GM12878 (cell line): ENCODE measurements at regions not wholly inside any gene's neighbourhood (a gene's known extent, or its start where the extent isn't known, plus 50 kb on each side); places are given as distances from the start of the nearest gene placed in this dataset.
"Not testable (repeated sequence)": the region's sequence is repeated elsewhere in the genome, so short reads cannot be mapped to it uniquely, and the experiment has no call there.

Experiments used
- ATAC-seq: fragments of 200-7000 bp; cut with Tn5 transposase; 3 replicates; pipeline ENCODE4 v1.9.1; 2020; ENCODE audit warnings: mild to moderate bottlenecking, moderate library complexity
- BruUV-seq: library from RNA; stranded (reverse); fragments of 400-500 nt; replicated peaks from 2 replicates; lab custom pipeline; 2021; lab: Mats Ljungman, UMichigan
- CTCF ChIA-PET: fragments of 300-600 bp; sonication (Branson Sonifier 250); formaldehyde crosslinking; extraction: SDS; loops from one replicate; lab custom pipeline; 2021; ENCODE audit warnings: inconsistent platforms; lab: Yijun Ruan, JAX
- POLR2A ChIA-PET: fragments of 350-600 bp; formaldehyde crosslinking; extraction: SDS; loops from one replicate; lab custom pipeline; 2021; ENCODE audit warnings: inconsistent platforms; lab: Charles Lee
- RAD21 ChIA-PET: fragments of 300-600 bp; sonication (Branson Sonifier 250); formaldehyde crosslinking; loops from one replicate; lab custom pipeline; 2023; ENCODE audit warnings: antibody characterized with exemption; ENCODE audit not compliant: unreplicated experiment; lab: Charles Lee
- SMC1A ChIA-PET: fragments of 300-600 bp; sonication (Branson Sonifier 250); formaldehyde crosslinking; loops from one replicate; lab custom pipeline; 2023; ENCODE audit not compliant: unreplicated experiment, uncharacterized antibody; lab: Charles Lee
- DNase-seq: peaks from one replicate; pipeline ENCODE4 v3.0.0-alpha.2; 2011; ENCODE audit warnings: low read depth, low spot score
- FAIRE-seq: peaks from 3 replicates; lab custom pipeline; 2011; peaks lifted over from hg19 to GRCh38; lab: Jason Lieb, UNC
- H2AFZ ChIP-seq: 2 replicates; pipeline ENCODE4 v1.6.0; 2011; ENCODE audit warnings: low read depth, low read length, control low read depth; ENCODE audit not compliant: control insufficient read depth
- H3K27ac ChIP-seq: 2 replicates; pipeline ENCODE4 v1.5.1; 2011; ENCODE audit warnings: control low read depth; ENCODE audit not compliant: control insufficient read depth, insufficient read depth
- H3K27me3 ChIP-seq, 2 experiments: replicated peaks in 1 of 2; 2 replicates each; pipeline versions ENCODE4 v1.6.0 to v1.6.1; 2011; ENCODE audit warnings: low read length in 1 of 2; ENCODE audit not compliant: control insufficient read depth in 2 of 2, insufficient read depth in 2 of 2
- H3K36me3 ChIP-seq, 2 experiments: 2 replicates each; pipeline ENCODE4 v1.5.1; 2011; ENCODE audit warnings: low read length in 1 of 2; ENCODE audit not compliant: control insufficient read depth in 2 of 2, insufficient read depth in 2 of 2
- H3K4me1 ChIP-seq: 2 replicates; pipeline ENCODE4 v1.6.1; 2011; ENCODE audit warnings: mild to moderate bottlenecking, low read length, moderate library complexity, mixed read lengths; ENCODE audit not compliant: control insufficient read depth, insufficient read depth
- H3K4me2 ChIP-seq: 2 replicates; pipeline ENCODE4 v1.6.0; 2011; ENCODE audit warnings: control low read depth; ENCODE audit not compliant: control insufficient read depth, insufficient read depth
- H3K4me3 ChIP-seq: fragments of 200-600 bp; sonication (generic); 2 replicates; pipeline ENCODE4 v1.5.1; 2016
- H3K79me2 ChIP-seq: 2 replicates; pipeline ENCODE4 v1.6.0; 2011; ENCODE audit warnings: low read length; ENCODE audit not compliant: control insufficient read depth, insufficient read depth
- H3K9ac ChIP-seq: 2 replicates; pipeline ENCODE4 v1.8.0; 2011; ENCODE audit warnings: low read length, control low read depth, mixed read lengths; ENCODE audit not compliant: control insufficient read depth, insufficient read depth
- H3K9me3 ChIP-seq: replicated peaks from 3 replicates; pipeline ENCODE4 v1.5.1; 2011; ENCODE audit warnings: mild to moderate bottlenecking, low read length; ENCODE audit not compliant: control insufficient read depth, insufficient read depth
- H4K20me1 ChIP-seq: 2 replicates; pipeline ENCODE4 v1.6.0; 2011; ENCODE audit not compliant: control insufficient read depth, insufficient read depth
- ETV6 ChIP-seq, 2 experiments: fragments of 450-650 bp in 1 of 2; IDR thresholded peaks in 1 of 2; conservative IDR thresholded peaks in 1 of 2; 2 replicates each; pipeline ENCODE4 v1.6.1; 2014; ENCODE audit warnings: antibody characterized with exemption in 1 of 2, borderline replicate concordance in 1 of 2, low read depth in 1 of 2, mild to moderate bottlenecking in 1 of 2, moderate library complexity in 1 of 2
- SUPT20H ChIP-seq: IDR thresholded peaks from 2 replicates; pipeline ENCODE4 v1.6.1; 2011; ENCODE audit warnings: low read depth, mild to moderate bottlenecking, low read length, moderate library complexity, borderline replicate concordance; ENCODE audit not compliant: control insufficient read depth
- ZBED1 ChIP-seq: IDR thresholded peaks from 2 replicates; pipeline ENCODE4 v1.6.1; 2016; ENCODE audit warnings: borderline replicate concordance
- WGBS: methylation state at CpG from one replicate; pipeline ENCODE4 v1.1.6; 2016; ENCODE audit warnings: low lambda C conversion rate; ENCODE audit not compliant: insufficient replicate concordance, insufficient coverage; ENCODE audit errors: missing lambda C conversion rate; 5-methylcytosine and 5-hydroxymethylcytosine counted together
- in situ Hi-C: fragments of 300-500 bp; cut with MboI; formaldehyde crosslinking; loops from 9 replicates; pipeline ENCODE4 v1.14.3; 2018; ENCODE audit warnings: mixed read lengths
- intact Hi-C: fragments of 100-400 bp; cut with micrococcal nuclease; formaldehyde crosslinking; loops from one replicate; pipeline ENCODE4 v1.14.2; 2022; ENCODE audit not compliant: unreplicated experiment
- TF ChIP-seq, protein P1 (sequence below): IDR thresholded peaks from 2 replicates; pipeline ENCODE4 v1.6.1; 2011; ENCODE audit warnings: low read depth, low read length, improper control_type of control experiment, borderline replicate concordance
- TF ChIP-seq, protein P2 (sequence below): IDR thresholded peaks from 2 replicates; pipeline ENCODE4 v1.6.1; 2011; ENCODE audit warnings: low read depth, mild to moderate bottlenecking, low read length, moderate library complexity, borderline replicate concordance; ENCODE audit errors: extremely low read depth
- TF ChIP-seq, protein P3 (sequence below): fragments of 450-650 bp; IDR thresholded peaks from 2 replicates; pipeline ENCODE4 v1.6.1; 2017; ENCODE audit warnings: mild to moderate bottlenecking, low read depth, inconsistent platforms; ENCODE audit not compliant: poor library complexity, severe bottlenecking

DNA sequence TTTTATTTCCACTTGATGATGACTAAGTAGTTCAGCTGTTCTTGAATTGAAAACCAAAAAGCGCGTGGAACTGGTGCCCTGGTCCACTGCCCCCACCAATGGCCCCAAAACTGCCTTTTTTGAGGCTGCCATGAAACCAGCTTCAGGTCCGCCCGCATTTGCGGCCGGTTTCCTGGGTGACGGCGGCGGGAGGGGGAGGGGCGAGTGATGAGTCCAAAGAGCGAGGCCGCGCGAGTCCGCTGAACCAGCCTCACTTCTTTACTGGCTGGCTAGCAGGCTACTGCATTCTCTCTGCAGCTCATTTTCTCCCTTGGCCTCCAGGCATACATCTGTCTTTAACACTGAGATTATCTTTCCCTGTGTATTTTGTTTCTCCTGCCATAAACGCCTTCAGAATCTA, 72.9 kb upstream of the FABP2 start:
- SMC1A ChIA-PET: no interaction called here
- DNase-seq (no peak), FAIRE-seq (no peak), ATAC-seq (no peak)
- CTCF ChIA-PET: no interaction called here
- WGBS: 95% methylated on average over 16 of the region's 16 CpGs
- Histone ChIP-seq H3K27me3 (no peaks in the 10 kb centered on the region), H2AFZ (no peak overlapping the region), H3K4me2 (no peak overlapping the region), H3K4me3 (no peak overlapping the region), H3K36me3 (no peaks in the 10 kb centered on the region), H3K27ac (no peak overlapping the region), H4K20me1 (no peaks in the 10 kb centered on the region), H3K79me2 (no peaks in the 10 kb centered on the region), H3K9ac (no peak overlapping the region), H3K9me3 (no peaks in the 10 kb centered on the region), H3K4me1 (no peaks in the 10 kb centered on the region)
- TF ChIP-seq, protein P1, sequence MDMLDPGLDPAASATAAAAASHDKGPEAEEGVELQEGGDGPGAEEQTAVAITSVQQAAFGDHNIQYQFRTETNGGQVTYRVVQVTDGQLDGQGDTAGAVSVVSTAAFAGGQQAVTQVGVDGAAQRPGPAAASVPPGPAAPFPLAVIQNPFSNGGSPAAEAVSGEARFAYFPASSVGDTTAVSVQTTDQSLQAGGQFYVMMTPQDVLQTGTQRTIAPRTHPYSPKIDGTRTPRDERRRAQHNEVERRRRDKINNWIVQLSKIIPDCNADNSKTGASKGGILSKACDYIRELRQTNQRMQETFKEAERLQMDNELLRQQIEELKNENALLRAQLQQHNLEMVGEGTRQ: no peak
- TF ChIP-seq SUPT20H (no peak), ZBED1 (no peak), ETV6 (conservative IDR thresholded peaks at IDR 0.05 in 1 of 2, IDR thresholded peaks at IDR 0.05 in 1 of 2; ENCODE audit: borderline replicate concordance in 1 of 2, low read depth in 1 of 2) (no peak)
- TF ChIP-seq, protein P2, sequence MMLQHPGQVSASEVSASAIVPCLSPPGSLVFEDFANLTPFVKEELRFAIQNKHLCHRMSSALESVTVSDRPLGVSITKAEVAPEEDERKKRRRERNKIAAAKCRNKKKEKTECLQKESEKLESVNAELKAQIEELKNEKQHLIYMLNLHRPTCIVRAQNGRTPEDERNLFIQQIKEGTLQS: no peak
- TF ChIP-seq, protein P3, sequence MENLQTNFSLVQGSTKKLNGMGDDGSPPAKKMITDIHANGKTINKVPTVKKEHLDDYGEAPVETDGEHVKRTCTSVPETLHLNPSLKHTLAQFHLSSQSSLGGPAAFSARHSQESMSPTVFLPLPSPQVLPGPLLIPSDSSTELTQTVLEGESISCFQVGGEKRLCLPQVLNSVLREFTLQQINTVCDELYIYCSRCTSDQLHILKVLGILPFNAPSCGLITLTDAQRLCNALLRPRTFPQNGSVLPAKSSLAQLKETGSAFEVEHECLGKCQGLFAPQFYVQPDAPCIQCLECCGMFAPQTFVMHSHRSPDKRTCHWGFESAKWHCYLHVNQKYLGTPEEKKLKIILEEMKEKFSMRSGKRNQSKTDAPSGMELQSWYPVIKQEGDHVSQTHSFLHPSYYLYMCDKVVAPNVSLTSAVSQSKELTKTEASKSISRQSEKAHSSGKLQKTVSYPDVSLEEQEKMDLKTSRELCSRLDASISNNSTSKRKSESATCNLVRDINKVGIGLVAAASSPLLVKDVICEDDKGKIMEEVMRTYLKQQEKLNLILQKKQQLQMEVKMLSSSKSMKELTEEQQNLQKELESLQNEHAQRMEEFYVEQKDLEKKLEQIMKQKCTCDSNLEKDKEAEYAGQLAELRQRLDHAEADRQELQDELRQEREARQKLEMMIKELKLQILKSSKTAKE: no peak
- intact Hi-C loops (no loop called here), in situ Hi-C loops (no loop called here)
- POLR2A ChIA-PET: no interaction called here
- BruUV-seq: no TSS peak
- RAD21 ChIA-PET: no interaction called here

DNA sequence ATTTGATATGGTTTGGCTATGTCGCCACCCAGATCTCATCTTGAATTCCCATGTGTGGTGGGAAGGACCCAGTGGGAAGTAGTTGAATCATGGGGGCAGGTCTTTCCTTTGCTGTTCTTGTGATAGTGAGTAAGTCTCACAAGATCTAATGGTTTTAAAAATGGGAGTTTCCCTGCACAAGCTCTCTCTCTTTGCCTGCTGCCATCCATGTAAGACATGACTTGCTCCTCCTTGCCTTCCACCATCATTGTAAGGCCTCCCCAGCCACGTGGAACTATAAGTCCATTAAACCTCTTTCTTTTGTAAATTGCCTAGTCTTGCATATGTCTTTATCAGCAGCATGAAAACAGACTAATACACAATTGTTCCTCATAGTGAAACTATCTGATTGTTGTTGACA, 66.9 kb upstream of the FABP2 start:
- H3K9ac ChIP-seq, H3K9me3 ChIP-seq, H3K27me3 ChIP-seq, H3K27ac ChIP-seq, H4K20me1 ChIP-seq, POLR2A ChIA-PET, in situ Hi-C loops, H3K4me1 ChIP-seq, H3K4me2 ChIP-seq, FAIRE-seq, H3K4me3 ChIP-seq, H3K79me2 ChIP-seq, SMC1A ChIA-PET, H3K36me3 ChIP-seq, ATAC-seq, DNase-seq, RAD21 ChIA-PET, intact Hi-C loops, H2AFZ ChIP-seq, BruUV-seq: not testable (repeated sequence)
- CTCF ChIA-PET: interaction anchor here (0.7 kb wide), 1 partner anchor 234 kb away, joined by 3 read pairs; no protein-coding TSS in a partner anchor
- 46% methylated on average over 2 of the region's 2 CpGs for WGBS
